ENCODE measurements at regions not wholly inside any gene's neighbourhood (a gene's known extent, or its start where the extent isn't known, plus 50 kb on each side); places are given as distances from the start of the nearest gene placed in this dataset.

DNA sequence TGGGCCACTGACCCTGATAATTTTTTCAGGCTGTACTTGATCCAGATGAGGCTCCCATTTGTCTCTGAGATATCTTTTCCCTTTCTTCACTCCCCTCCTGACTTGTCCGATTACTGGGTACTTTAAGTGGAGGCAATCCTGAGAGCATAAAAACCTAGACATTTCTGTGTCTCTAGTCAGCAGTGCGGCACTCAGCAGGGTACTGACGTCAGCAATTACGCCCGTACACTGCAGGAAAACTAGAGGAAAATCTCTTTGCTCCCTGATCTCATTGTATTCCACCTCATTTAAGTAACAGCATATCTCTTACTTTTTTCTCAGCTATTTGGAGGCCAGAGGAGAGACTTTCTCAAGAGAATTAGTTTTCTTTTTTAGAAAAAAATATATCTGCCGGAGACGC lies 315.5 kb upstream of the OR4E1 start:
- H3K36me3 ChIP-seq (ENCODE audit: insufficient read depth, insufficient read length, low read length): no peaks in the 10 kb centered on the region
- no peak for DNase-seq (ENCODE audit: low read depth, low spot score)
- H3K9me3 ChIP-seq (ENCODE audit: insufficient read depth, low read length): no peaks in the 10 kb centered on the region
- no peak overlapping the region for H3K9ac ChIP-seq (ENCODE audit: insufficient read length, low read depth)
- no peaks in the 10 kb centered on the region for H3K4me1 ChIP-seq (ENCODE audit: insufficient read depth, insufficient read length)
- TF ChIP-seq YY1 (IDR thresholded peaks at IDR 0.05; ENCODE audit: insufficient read depth, insufficient read length): no peak
- TF ChIP-seq SUZ12 (IDR thresholded peaks at IDR 0.05; ENCODE audit: extremely low read depth, insufficient read depth, insufficient read length): no peak
- no peak for TF ChIP-seq ZNF274 (IDR thresholded peaks at IDR 0.05; ENCODE audit: low read depth, low read length)
- H3K27me3 ChIP-seq (ENCODE audit: insufficient read depth, insufficient read length): no peaks in the 10 kb centered on the region
- no peak overlapping the region for H3K4me3 ChIP-seq (ENCODE audit: insufficient read length, low read depth)

DNA sequence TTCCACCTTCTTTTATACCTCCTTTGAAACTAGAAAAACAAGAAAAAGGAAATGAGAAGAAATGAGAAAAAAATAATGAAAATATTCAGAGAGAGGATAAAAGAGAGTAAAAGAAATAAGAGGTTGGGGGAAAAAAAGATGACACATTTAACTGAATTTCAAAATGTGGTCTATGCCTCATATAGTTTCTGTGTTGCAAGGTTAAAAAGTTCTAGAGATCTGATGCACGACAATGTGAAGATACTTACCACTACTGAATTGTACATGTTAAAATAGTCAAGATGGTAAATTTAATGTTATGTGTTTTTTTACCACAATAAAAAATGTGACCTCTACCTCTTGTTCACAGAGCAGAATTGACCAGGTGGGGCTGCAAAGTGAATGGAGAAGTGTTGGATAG lies 314.8 kb upstream of the OR4E1 start:
- no peak for TF ChIP-seq YY1 (IDR thresholded peaks at IDR 0.05; ENCODE audit: insufficient read depth, insufficient read length)
- TF ChIP-seq SUZ12 (IDR thresholded peaks at IDR 0.05; ENCODE audit: extremely low read depth, insufficient read depth, insufficient read length): no peak
- TF ChIP-seq ZNF274 (IDR thresholded peaks at IDR 0.05; ENCODE audit: low read depth, low read length): no peak
- no peak overlapping the region for H3K4me3 ChIP-seq (ENCODE audit: insufficient read length, low read depth)
- no peak overlapping the region for H3K9ac ChIP-seq (ENCODE audit: insufficient read length, low read depth)
- H3K9me3 ChIP-seq (ENCODE audit: insufficient read depth, low read length): no peaks in the 10 kb centered on the region
- H3K4me1 ChIP-seq (ENCODE audit: insufficient read depth, insufficient read length): no peaks in the 10 kb centered on the region
- no peaks in the 10 kb centered on the region for H3K27me3 ChIP-seq (ENCODE audit: insufficient read depth, insufficient read length)
- no peak for DNase-seq (ENCODE audit: low read depth, low spot score)
- H3K36me3 ChIP-seq (ENCODE audit: insufficient read depth, insufficient read length, low read length): no peaks in the 10 kb centered on the region

DNA sequence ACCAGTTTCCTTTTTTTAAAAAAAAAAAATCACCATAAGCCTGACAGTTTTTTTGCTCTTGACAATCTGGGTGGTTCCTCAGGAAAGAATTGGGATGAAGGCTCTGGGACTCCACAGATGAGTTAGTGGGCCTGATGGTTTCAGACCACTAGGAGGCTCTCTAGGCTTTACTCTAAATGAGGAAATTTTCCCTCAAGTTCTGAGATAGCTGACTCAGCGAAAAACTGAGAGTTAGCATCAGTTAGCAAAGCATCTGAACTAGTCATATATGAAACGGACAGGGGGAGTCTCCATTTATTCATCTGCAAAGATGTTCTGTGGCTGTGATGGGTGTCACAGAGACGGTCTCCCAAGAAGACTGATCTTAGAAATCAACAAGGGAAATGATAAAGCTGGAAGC lies 314.3 kb upstream of the OR4E1 start:
- H3K36me3 ChIP-seq (ENCODE audit: insufficient read depth, insufficient read length, low read length): no peaks in the 10 kb centered on the region
- DNase-seq (ENCODE audit: low read depth, low spot score): no peak
- H3K27me3 ChIP-seq (ENCODE audit: insufficient read depth, insufficient read length): no peaks in the 10 kb centered on the region
- no peaks in the 10 kb centered on the region for H3K9me3 ChIP-seq (ENCODE audit: insufficient read depth, low read length)
- no peaks in the 10 kb centered on the region for H3K4me1 ChIP-seq (ENCODE audit: insufficient read depth, insufficient read length)
- H3K9ac ChIP-seq (ENCODE audit: insufficient read length, low read depth): no peak overlapping the region
- H3K4me3 ChIP-seq (ENCODE audit: insufficient read length, low read depth): no peak overlapping the region
- TF ChIP-seq YY1 (IDR thresholded peaks at IDR 0.05; ENCODE audit: insufficient read depth, insufficient read length): no peak
- TF ChIP-seq ZNF274 (IDR thresholded peaks at IDR 0.05; ENCODE audit: low read depth, low read length): no peak
- TF ChIP-seq SUZ12 (IDR thresholded peaks at IDR 0.05; ENCODE audit: extremely low read depth, insufficient read depth, insufficient read length): no peak

DNA sequence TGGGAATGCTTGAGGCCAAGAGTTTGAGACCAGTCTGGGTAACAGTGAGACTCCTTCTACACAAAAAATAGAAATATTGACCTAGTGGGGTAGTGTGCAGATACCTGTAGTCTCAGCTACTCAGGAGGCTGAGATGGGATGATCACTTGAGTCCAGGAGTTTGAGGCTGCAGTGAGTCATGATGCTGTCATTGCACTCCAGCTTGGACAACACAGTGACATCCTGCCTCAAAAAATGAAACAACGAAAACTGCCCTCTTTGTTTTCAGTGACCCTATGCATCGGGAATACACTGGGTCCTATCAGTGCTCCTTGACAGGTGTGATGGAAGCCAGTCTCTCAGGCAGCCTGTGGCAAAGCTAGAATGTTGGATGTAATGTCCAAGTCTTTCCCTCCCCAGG lies 311.5 kb upstream of the OR4E1 start:
- Histone ChIP-seq H3K4me3 (ENCODE audit: insufficient read length, low read depth) (no peak overlapping the region), H3K27me3 (ENCODE audit: insufficient read depth, insufficient read length) (no peaks in the 10 kb centered on the region), H3K9me3 (ENCODE audit: insufficient read depth, low read length) (no peaks in the 10 kb centered on the region), H3K4me1 (ENCODE audit: insufficient read depth, insufficient read length) (no peaks in the 10 kb centered on the region), H3K36me3 (ENCODE audit: insufficient read depth, insufficient read length, low read length) (no peaks in the 10 kb centered on the region), H3K9ac (ENCODE audit: insufficient read length, low read depth) (no peak overlapping the region)
- TF ChIP-seq YY1 (IDR thresholded peaks at IDR 0.05; ENCODE audit: insufficient read depth, insufficient read length): no peak
- no peak for TF ChIP-seq ZNF274 (IDR thresholded peaks at IDR 0.05; ENCODE audit: low read depth, low read length)
- TF ChIP-seq SUZ12 (IDR thresholded peaks at IDR 0.05; ENCODE audit: extremely low read depth, insufficient read depth, insufficient read length): no peak
- DNase-seq (ENCODE audit: low read depth, low spot score): no peak

DNA sequence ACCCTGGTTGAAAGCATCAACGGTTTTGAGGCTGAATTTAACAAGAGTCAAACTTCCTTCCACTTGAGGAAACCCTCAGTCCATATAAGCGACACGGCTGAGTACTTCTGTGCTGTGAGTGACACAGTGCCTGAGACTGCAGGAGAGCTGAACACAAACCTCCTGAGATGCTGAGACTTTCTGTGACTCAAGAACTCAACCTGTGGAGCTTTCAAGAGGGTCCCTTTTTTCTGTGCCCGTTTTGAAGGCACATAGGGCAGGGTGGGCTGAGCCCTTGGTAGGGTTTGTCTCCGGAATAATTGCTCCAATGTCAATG lies 305.3 kb upstream of the OR4E1 start:
- no peak for TF ChIP-seq ZNF274 (IDR thresholded peaks at IDR 0.05; ENCODE audit: low read depth, low read length)
- no peak for TF ChIP-seq SUZ12 (IDR thresholded peaks at IDR 0.05; ENCODE audit: extremely low read depth, insufficient read depth, insufficient read length)
- no peak for TF ChIP-seq YY1 (IDR thresholded peaks at IDR 0.05; ENCODE audit: insufficient read depth, insufficient read length)
- Histone ChIP-seq H3K9me3 (ENCODE audit: insufficient read depth, low read length) (no peaks in the 10 kb centered on the region), H3K9ac (ENCODE audit: insufficient read length, low read depth) (no peak overlapping the region), H3K4me1 (ENCODE audit: insufficient read depth, insufficient read length) (no peaks in the 10 kb centered on the region), H3K36me3 (ENCODE audit: insufficient read depth, insufficient read length, low read length) (no peaks in the 10 kb centered on the region), H3K4me3 (ENCODE audit: insufficient read length, low read depth) (no peak overlapping the region), H3K27me3 (ENCODE audit: insufficient read depth, insufficient read length) (no peaks in the 10 kb centered on the region)
- no peak for DNase-seq (ENCODE audit: low read depth, low spot score)

DNA sequence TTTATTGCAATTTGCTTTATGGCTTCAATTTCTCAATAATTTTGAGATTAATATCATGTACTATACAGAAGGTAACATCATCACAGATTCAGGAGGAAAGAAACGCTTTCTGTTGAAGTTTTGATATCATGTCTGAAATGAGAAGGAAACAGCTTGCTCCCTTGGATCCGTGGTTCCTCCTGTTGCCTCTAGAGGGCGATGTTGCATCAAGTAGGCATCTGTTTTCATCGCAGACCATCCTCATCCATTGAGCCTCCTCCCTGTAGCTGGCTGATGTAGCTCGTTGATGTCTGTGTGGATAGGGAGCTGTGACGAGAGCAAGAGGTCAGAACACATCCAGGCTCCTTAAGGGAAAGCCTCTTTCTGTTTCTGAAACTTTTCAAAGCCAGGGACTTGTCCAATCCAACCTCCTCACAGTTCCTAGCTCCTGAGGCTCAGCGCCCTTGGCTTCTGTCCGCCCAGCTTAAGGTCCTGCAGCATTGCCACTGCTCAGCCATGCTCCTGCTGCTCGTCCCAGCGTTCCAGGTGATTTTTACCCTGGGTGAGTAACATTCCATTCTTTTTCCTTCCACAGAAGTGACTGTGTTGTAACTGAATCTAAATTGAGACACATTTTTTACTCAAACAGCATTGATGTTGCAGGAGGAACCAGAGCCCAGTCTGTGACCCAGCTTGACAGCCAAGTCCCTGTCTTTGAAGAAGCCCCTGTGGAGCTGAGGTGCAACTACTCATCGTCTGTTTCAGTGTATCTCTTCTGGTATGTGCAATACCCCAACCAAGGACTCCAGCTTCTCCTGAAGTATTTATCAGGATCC lies 304.8 kb upstream of the OR4E1 start:
- H3K9me3 ChIP-seq (ENCODE audit: insufficient read depth, low read length): no peaks in the 10 kb centered on the region
- no peak overlapping the region for H3K4me3 ChIP-seq (ENCODE audit: insufficient read length, low read depth)
- peak; percentile 32 for DNase-seq (ENCODE audit: low read depth, low spot score)
- no peak for TF ChIP-seq SUZ12 (IDR thresholded peaks at IDR 0.05; ENCODE audit: extremely low read depth, insufficient read depth, insufficient read length)
- TF ChIP-seq ZNF274 (IDR thresholded peaks at IDR 0.05; ENCODE audit: low read depth, low read length): no peak
- TF ChIP-seq YY1 (IDR thresholded peaks at IDR 0.05; ENCODE audit: insufficient read depth, insufficient read length): no peak
- H3K36me3 ChIP-seq (ENCODE audit: insufficient read depth, insufficient read length, low read length): no peaks in the 10 kb centered on the region
- no peaks in the 10 kb centered on the region for H3K4me1 ChIP-seq (ENCODE audit: insufficient read depth, insufficient read length)
- no peaks in the 10 kb centered on the region for H3K27me3 ChIP-seq (ENCODE audit: insufficient read depth, insufficient read length)
- no peak overlapping the region for H3K9ac ChIP-seq (ENCODE audit: insufficient read length, low read depth)

DNA sequence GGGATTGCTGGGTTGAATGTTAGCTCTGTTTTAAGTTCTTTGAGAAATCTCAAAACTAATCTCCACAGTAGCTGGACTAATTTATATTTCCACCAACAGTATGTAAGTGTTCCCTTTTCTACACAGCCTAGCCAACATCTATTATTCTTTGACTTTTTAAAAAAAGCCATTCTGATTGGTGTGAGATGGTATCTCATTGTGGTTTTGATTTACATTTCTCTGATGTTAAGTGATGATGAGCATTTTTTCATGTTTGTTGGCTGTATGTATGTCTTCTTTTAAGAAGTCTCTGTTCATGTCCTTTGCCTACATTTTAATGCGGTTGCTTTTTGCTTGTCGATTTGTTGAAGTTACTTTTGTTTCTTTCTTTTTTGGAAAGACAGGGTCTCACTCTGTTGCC lies 301.1 kb upstream of the OR4E1 start:
- TF ChIP-seq YY1 (IDR thresholded peaks at IDR 0.05; ENCODE audit: insufficient read depth, insufficient read length): no peak
- no peak for TF ChIP-seq SUZ12 (IDR thresholded peaks at IDR 0.05; ENCODE audit: extremely low read depth, insufficient read depth, insufficient read length)
- TF ChIP-seq ZNF274 (IDR thresholded peaks at IDR 0.05; ENCODE audit: low read depth, low read length): no peak
- Histone ChIP-seq H3K4me3 (ENCODE audit: insufficient read length, low read depth) (no peak overlapping the region), H3K9me3 (ENCODE audit: insufficient read depth, low read length) (no peaks in the 10 kb centered on the region), H3K27me3 (ENCODE audit: insufficient read depth, insufficient read length) (no peaks in the 10 kb centered on the region), H3K9ac (ENCODE audit: insufficient read length, low read depth) (no peak overlapping the region), H3K36me3 (ENCODE audit: insufficient read depth, insufficient read length, low read length) (no peaks in the 10 kb centered on the region), H3K4me1 (ENCODE audit: insufficient read depth, insufficient read length) (no peaks in the 10 kb centered on the region)
- no peak for DNase-seq (ENCODE audit: low read depth, low spot score)

Measured in NT2/D1 (cell line).